ENCODE measurements at regions not wholly inside any gene's neighbourhood (a gene's known extent, or its start where the extent isn't known, plus 50 kb on each side); places are given as distances from the start of the nearest gene placed in this dataset.
"Not testable (repeated sequence)": the region's sequence is repeated elsewhere in the genome, so short reads cannot be mapped to it uniquely, and the experiment has no call there.

DNA sequence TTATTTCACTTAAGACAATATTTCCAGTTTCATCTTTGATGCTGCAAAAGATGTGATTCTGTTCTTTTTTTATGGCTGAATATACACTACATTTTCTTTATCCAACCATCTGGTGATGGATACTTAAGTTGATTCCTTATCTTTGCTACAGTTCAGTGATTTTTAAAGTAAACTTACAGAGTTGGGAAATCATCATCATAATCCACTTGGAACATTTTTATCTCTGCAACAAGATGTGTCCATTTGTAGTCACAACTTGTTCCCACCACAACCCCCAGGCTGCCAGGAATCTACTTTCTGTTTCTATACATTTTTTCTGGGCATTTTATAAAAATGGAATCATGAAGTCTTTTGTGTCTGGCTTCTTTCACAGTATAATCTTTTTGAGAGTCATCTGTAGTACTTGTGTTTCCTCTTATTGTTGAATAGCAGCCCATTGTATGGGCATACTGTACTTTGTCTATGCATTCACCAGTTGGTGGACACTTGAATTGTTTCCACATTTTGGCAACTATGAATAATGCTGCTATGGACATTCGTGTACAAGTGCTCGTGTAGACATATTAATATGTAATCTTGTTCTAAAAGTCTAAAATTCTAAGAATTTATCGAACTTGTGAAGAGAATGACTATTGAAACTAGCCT, 212.5 kb upstream of the DDHD1 start:
- no peak overlapping the region for H3K4me3 ChIP-seq (ENCODE audit: low read length)
- H3K4me1 ChIP-seq (ENCODE audit: insufficient read depth, low read length) = peaks cover 35% of the 10 kb centered on the region
- no peaks in the 10 kb centered on the region for H3K79me2 ChIP-seq (ENCODE audit: low read length)
- ChIA-PET CTCF (no interaction called here), POLR2A (ENCODE audit: unreplicated experiment) (no interaction called here)
- intact Hi-C loops (cut with micrococcal nuclease) = loop anchor here (5.0 kb wide), 1 partner anchor 92 kb away; no protein-coding TSS in a partner anchor
- no peaks in the 10 kb centered on the region for H4K20me1 ChIP-seq (ENCODE audit: low read length)
- peaks cover 8% of the 10 kb centered on the region for H3F3A ChIP-seq (ENCODE audit: low read length, unreplicated experiment)
- DNase-seq (no peak), ATAC-seq (no peak)
- H3K9me3 ChIP-seq (ENCODE audit: low read length) = no peaks in the 10 kb centered on the region
- no peaks in the 10 kb centered on the region for H3K27me3 ChIP-seq (ENCODE audit: low read length)
- TF ChIP-seq EZH2phosphoT487 (IDR thresholded peaks at IDR 0.05; ENCODE audit: borderline replicate concordance, low read length) = no peak
- TF ChIP-seq EZH2 (IDR thresholded peaks at IDR 0.05; ENCODE audit: low read length, unreplicated experiment) = no peak
- TF ChIP-seq, protein P1, sequence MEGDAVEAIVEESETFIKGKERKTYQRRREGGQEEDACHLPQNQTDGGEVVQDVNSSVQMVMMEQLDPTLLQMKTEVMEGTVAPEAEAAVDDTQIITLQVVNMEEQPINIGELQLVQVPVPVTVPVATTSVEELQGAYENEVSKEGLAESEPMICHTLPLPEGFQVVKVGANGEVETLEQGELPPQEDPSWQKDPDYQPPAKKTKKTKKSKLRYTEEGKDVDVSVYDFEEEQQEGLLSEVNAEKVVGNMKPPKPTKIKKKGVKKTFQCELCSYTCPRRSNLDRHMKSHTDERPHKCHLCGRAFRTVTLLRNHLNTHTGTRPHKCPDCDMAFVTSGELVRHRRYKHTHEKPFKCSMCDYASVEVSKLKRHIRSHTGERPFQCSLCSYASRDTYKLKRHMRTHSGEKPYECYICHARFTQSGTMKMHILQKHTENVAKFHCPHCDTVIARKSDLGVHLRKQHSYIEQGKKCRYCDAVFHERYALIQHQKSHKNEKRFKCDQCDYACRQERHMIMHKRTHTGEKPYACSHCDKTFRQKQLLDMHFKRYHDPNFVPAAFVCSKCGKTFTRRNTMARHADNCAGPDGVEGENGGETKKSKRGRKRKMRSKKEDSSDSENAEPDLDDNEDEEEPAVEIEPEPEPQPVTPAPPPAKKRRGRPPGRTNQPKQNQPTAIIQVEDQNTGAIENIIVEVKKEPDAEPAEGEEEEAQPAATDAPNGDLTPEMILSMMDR (conservative IDR thresholded peaks at IDR 0.05; ENCODE audit: low read depth, low read length) = no peak
- no peaks in the 10 kb centered on the region for H3K9me2 ChIP-seq (replicated peaks; ENCODE audit: low read length)
- H2AFZ ChIP-seq (ENCODE audit: low read length) = no peak overlapping the region
- no peak overlapping the region for H3K9ac ChIP-seq (ENCODE audit: low read length)
- H3K4me2 ChIP-seq (ENCODE audit: low read length) = no peak overlapping the region
- no peaks in the 10 kb centered on the region for H3K36me3 ChIP-seq (ENCODE audit: low read depth, low read length)
- no peak overlapping the region for H3K27ac ChIP-seq (ENCODE audit: low read length)
- no TSS peak for BruUV-seq (replicated peaks)

DNA sequence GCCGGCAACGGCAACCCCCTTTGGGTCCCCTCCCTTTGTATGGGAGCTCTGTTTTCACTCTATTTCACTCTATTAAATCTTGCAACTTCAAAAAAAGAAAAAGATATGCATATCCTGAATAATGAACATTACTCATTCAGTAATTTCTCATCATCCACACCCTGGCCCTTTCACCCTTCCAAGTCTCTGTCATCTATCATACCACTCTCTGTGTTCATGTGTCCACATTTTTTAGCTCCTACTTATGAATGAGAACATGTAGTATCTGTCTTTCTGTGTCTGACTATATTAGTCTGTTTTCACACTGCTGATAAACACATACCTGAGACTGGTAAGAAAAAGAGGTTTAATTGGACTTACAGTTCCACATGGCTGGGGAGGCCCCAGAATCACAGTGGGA, 209.8 kb upstream of the DDHD1 start:
- H3K9ac ChIP-seq (ENCODE audit: low read length); H3K9me3 ChIP-seq (ENCODE audit: low read length); H3F3A ChIP-seq (ENCODE audit: low read length, unreplicated experiment); ATAC-seq; DNase-seq; H4K20me1 ChIP-seq (ENCODE audit: low read length); H3K9me2 ChIP-seq (replicated peaks; ENCODE audit: low read length); H3K27ac ChIP-seq (ENCODE audit: low read length); BruUV-seq (replicated peaks); H3K4me3 ChIP-seq (ENCODE audit: low read length); H3K36me3 ChIP-seq (ENCODE audit: low read depth, low read length); H3K79me2 ChIP-seq (ENCODE audit: low read length); H3K4me2 ChIP-seq (ENCODE audit: low read length); CTCF ChIA-PET; POLR2A ChIA-PET (ENCODE audit: unreplicated experiment); H2AFZ ChIP-seq (ENCODE audit: low read length); H3K27me3 ChIP-seq (ENCODE audit: low read length); intact Hi-C loops (cut with micrococcal nuclease): not testable (repeated sequence)
- peaks cover 16% of the 10 kb centered on the region for H3K4me1 ChIP-seq (ENCODE audit: insufficient read depth, low read length)

DNA sequence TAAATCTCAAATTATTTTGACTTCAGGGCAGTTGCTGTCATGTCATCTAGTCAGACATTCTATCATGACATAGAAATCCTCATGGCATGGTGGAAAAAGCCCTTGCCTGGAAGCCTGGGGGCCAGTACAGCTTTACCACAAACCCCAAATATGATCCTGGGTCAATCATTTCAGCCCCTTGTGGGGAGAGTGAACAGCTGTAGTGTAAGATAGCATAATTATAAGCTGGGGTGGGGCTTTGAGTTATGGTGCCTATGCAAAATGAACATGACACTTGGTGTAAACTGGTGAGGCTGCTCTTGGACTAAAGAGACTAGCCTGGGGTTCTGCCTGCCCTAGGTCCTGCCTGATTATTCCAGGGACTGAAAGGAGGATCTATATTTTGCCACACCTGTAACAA, 207.7 kb upstream of the DDHD1 start:
- intact Hi-C loops (cut with micrococcal nuclease) = no loop called here
- no peak overlapping the region for H2AFZ ChIP-seq (ENCODE audit: low read length)
- no peak overlapping the region for H3K9ac ChIP-seq (ENCODE audit: low read length)
- no peak overlapping the region for H3K27ac ChIP-seq (ENCODE audit: low read length)
- ChIA-PET CTCF (no interaction called here), POLR2A (ENCODE audit: unreplicated experiment) (no interaction called here)
- no peak for TF ChIP-seq EZH2 (IDR thresholded peaks at IDR 0.05; ENCODE audit: low read length, unreplicated experiment)
- TF ChIP-seq, protein P1 (conservative IDR thresholded peaks at IDR 0.05; ENCODE audit: low read depth, low read length) = no peak
- TF ChIP-seq EZH2phosphoT487 (IDR thresholded peaks at IDR 0.05; ENCODE audit: borderline replicate concordance, low read length) = no peak
- DNase-seq (no peak), ATAC-seq (no peak)
- no peaks in the 10 kb centered on the region for H4K20me1 ChIP-seq (ENCODE audit: low read length)
- H3K4me2 ChIP-seq (ENCODE audit: low read length) = no peak overlapping the region
- no peaks in the 10 kb centered on the region for H3K9me3 ChIP-seq (ENCODE audit: low read length)
- H3K79me2 ChIP-seq (ENCODE audit: low read length) = no peaks in the 10 kb centered on the region
- no peaks in the 10 kb centered on the region for H3K9me2 ChIP-seq (replicated peaks; ENCODE audit: low read length)
- H3K27me3 ChIP-seq (ENCODE audit: low read length) = no peaks in the 10 kb centered on the region
- no TSS peak for BruUV-seq (replicated peaks)
- no peaks in the 10 kb centered on the region for H3F3A ChIP-seq (ENCODE audit: low read length, unreplicated experiment)
- H3K36me3 ChIP-seq (ENCODE audit: low read depth, low read length) = no peaks in the 10 kb centered on the region
- H3K4me1 ChIP-seq (ENCODE audit: insufficient read depth, low read length) = no peaks in the 10 kb centered on the region
- no peak overlapping the region for H3K4me3 ChIP-seq (ENCODE audit: low read length)

All from PC-3 (cell line).